ENCODE measurements at regions not wholly inside any gene's neighbourhood (a gene's known extent, or its start where the extent isn't known, plus 50 kb on each side); places are given as distances from the start of the nearest gene placed in this dataset.

- TF ChIP-seq MAX (IDR thresholded peaks at IDR 0.05; ENCODE audit: low read depth, low read length): no peak
- TF ChIP-seq POLR2A (IDR thresholded peaks at IDR 0.05; ENCODE audit: extremely low read depth, insufficient read length): no peak
- no peak for TF ChIP-seq MYC (IDR thresholded peaks at IDR 0.05; ENCODE audit: low read depth, low read length)
- TF ChIP-seq CTCF (IDR thresholded peaks at IDR 0.05; ENCODE audit: low read depth, low read length): no peak
- no peak for DNase-seq (ENCODE audit: low read depth)
- H3K4me3 ChIP-seq (ENCODE audit: low read depth, low read length): no peak overlapping the region
Observed at GRCh38 chr3:187808527-187808895, 63.2 kb upstream of the BCL6 start.

GRCh38 chr3:187809612-187809991 is 64.3 kb upstream of the BCL6 start:
- no peak for TF ChIP-seq MYC (IDR thresholded peaks at IDR 0.05; ENCODE audit: low read depth, low read length)
- no peak for TF ChIP-seq MAX (IDR thresholded peaks at IDR 0.05; ENCODE audit: low read depth, low read length)
- no peak for TF ChIP-seq CTCF (IDR thresholded peaks at IDR 0.05; ENCODE audit: low read depth, low read length)
- no peak for TF ChIP-seq POLR2A (IDR thresholded peaks at IDR 0.05; ENCODE audit: extremely low read depth, insufficient read length)
- H3K4me3 ChIP-seq (ENCODE audit: low read depth, low read length): no peak overlapping the region
- no peak for DNase-seq (ENCODE audit: low read depth)

- TF ChIP-seq MAX (IDR thresholded peaks at IDR 0.05; ENCODE audit: low read depth, low read length) (no peak), CTCF (IDR thresholded peaks at IDR 0.05; ENCODE audit: low read depth, low read length) (no peak), MYC (IDR thresholded peaks at IDR 0.05; ENCODE audit: low read depth, low read length) (no peak), POLR2A (IDR thresholded peaks at IDR 0.05; ENCODE audit: extremely low read depth, insufficient read length) (no peak)
- no peak overlapping the region for H3K4me3 ChIP-seq (ENCODE audit: low read depth, low read length)
- DNase-seq (ENCODE audit: low read depth): no peak
Observed at GRCh38 chr3:187810021-187810446, 64.8 kb upstream of the BCL6 start.

- DNase-seq (ENCODE audit: low read depth): peak; percentile 10
- TF ChIP-seq MAX (IDR thresholded peaks at IDR 0.05; ENCODE audit: low read depth, low read length): no peak
- TF ChIP-seq POLR2A (IDR thresholded peaks at IDR 0.05; ENCODE audit: extremely low read depth, insufficient read length): no peak
- no peak for TF ChIP-seq CTCF (IDR thresholded peaks at IDR 0.05; ENCODE audit: low read depth, low read length)
- no peak for TF ChIP-seq MYC (IDR thresholded peaks at IDR 0.05; ENCODE audit: low read depth, low read length)
- H3K4me3 ChIP-seq (ENCODE audit: low read depth, low read length): no peak overlapping the region
Observed at GRCh38 chr3:187811585-187812250, 66.5 kb upstream of the BCL6 start.

GRCh38 chr3:187812496-187812895 is 67.2 kb upstream of the BCL6 start:
- DNase-seq (ENCODE audit: low read depth): no peak
- no peak overlapping the region for H3K4me3 ChIP-seq (ENCODE audit: low read depth, low read length)
- TF ChIP-seq POLR2A (IDR thresholded peaks at IDR 0.05; ENCODE audit: extremely low read depth, insufficient read length) (no peak), MAX (IDR thresholded peaks at IDR 0.05; ENCODE audit: low read depth, low read length) (no peak), MYC (IDR thresholded peaks at IDR 0.05; ENCODE audit: low read depth, low read length) (no peak), CTCF (IDR thresholded peaks at IDR 0.05; ENCODE audit: low read depth, low read length) (no peak)
